HG03064 (cell line): ENCODE measurements at regions not wholly inside any gene's neighbourhood (a gene's known extent, or its start where the extent isn't known, plus 50 kb on each side); places are given as distances from the start of the nearest gene placed in this dataset.

Source experiments
- ATAC-seq: cut with Tn5 transposase; IDR thresholded peaks from one replicate; pipeline ENCODE4 v1.9.1; 2021; ENCODE audit warnings: low read depth; ENCODE audit not compliant: unreplicated experiment

- no peak for ATAC-seq
Measured at GRCh38 chr1:177360791-177361190, 190.0 kb downstream of the BRINP2 start.

DNA sequence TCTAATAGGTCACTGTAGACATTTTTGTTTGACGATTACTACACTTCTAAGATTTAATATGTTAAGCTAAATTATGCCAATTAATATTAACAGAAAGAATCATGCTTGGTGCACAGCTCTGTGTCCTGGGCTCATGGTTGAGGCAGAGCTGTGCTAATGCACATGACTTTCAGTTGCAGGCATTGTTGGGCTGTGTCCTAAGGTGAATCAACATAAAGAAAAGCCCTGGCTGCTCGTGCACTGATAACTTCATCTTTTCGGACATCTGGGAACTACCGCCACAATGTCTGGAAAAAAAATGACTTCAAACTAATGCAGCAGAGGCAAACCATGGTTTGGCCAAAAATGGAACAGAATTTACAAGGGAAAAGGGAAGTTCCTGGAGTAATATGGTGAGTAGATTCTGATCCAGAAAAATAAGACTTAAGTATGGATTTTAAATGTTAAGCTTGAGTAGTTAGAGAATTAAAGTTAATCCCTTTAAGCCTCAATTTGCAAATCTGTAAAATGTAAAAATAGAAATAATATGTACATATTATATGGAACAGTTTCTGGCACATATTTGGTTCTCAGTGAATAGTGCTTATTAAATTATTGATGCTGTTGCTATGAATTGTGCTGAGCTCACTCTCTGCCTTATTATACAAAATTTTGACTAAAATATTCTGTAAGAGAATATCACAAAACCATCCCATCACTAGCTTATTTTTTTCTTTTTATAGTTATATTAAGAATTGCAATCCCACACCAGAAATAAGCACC lies 186.1 kb downstream of the BRINP2 start:
- no peak for ATAC-seq

DNA sequence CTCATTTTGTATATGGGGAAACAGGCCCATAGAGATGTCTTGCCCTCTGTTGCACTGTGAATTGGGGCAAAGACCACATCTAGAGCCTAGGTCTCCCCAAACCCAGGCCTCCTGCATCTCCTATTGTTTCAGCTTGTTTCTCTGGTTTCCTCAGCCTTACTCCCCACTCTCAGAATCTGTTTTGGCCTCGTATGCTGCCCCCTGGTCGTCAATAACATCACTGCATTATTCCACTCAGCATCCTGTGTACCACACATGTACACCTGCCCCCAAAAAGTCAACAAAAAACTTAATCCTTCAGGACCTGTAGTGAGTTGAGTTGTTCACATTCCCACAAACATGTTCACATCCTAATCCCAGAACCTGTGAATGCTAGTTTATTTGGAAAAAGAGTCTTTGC lies 184.8 kb downstream of the BRINP2 start:
- ATAC-seq, result no peak

GRCh38 chr1:177354247-177354646 lies 183.5 kb downstream of the BRINP2 start:
- no peak for ATAC-seq

DNA sequence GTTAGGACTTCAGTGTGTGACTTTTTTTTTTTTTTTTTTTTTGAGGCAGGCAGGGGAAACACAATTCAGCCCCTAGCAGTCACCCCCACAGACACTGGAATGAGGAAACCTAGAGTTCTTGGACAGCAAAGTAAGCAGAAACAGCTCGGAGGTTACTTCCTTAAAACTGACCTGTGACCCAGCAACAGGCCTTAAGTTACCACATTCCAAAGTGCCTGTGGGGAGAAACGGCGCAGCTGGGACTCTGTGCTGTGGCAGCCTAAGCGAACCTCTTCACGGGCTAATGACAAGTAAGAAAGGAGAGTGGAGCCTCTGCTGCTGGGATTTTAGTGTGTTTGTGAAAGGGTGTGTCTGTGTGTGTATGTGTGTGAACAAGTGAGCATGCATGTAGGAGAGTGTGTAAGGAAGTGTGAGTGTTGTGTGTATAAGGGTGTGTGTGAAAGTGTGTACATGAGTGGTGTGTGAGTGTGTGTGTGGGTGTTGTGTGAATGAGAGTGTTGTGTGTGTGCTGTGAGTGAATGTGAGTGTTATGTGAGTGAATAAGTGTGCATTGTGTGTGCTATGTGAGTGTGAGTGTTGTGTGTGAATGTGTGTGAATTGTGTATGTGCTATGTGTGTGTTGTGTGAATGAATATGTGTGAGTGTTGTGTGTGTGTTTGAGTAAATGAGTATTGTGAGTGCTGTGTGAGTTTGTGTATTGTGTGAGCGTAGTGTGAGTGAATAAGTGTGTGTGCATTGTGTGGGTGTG lies 180.8 kb downstream of the BRINP2 start:
- ATAC-seq, result no peak

DNA sequence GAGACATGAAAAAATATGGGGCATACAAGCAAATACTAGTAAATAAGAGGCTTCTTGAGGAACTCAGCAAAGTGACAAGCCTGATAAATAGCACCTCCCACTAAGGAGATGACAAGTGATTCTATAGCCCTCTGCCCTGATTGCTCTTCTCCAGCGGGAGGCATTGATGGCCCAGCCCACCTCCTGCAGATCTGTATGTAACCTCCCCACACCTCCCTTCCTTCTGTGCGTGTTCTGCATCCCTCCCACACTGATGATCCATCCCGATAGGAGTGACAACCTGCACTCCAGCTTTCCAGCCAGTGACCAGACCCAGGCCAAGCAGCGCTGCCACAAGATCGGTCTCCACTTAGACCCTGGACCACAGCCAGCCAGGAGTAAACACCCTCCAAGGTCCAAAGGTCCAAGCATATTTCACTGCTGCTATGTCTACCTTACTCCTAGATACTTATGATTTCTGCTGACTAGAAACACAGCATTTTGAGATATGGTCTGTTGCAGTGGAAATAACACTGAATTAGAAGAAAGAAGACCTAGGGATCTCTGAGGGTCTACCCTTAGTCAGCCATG lies 176.1 kb downstream of the BRINP2 start:
- no peak for ATAC-seq

GRCh38 chr1:177343445-177343844 lies 172.7 kb downstream of the BRINP2 start:
- no peak for ATAC-seq

DNA sequence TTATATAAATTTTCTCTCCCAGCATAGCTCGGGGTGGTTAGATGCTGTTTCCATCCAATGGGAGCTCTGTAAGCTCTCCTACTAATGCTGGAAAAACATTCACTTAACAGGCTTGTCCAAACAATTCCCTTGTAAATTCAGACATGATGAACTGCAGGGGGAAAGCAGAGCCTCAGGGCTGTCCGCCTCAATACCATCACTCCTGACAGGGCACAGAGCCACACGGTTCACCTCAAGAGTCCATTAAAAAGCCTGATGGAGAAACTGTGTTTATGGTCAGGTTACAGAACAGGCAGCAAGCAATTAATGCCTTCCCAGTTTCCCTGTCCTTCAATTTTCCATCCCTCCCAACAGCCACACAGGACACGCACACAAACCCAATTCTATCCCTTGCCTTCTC lies 171.0 kb downstream of the BRINP2 start:
- ATAC-seq, result no peak

GRCh38 chr1:177340601-177341067 lies 169.9 kb downstream of the BRINP2 start:
- ATAC-seq, result no peak

GRCh38 chr1:177338376-177338775 lies 167.6 kb downstream of the BRINP2 start:
- ATAC-seq, result no peak

DNA sequence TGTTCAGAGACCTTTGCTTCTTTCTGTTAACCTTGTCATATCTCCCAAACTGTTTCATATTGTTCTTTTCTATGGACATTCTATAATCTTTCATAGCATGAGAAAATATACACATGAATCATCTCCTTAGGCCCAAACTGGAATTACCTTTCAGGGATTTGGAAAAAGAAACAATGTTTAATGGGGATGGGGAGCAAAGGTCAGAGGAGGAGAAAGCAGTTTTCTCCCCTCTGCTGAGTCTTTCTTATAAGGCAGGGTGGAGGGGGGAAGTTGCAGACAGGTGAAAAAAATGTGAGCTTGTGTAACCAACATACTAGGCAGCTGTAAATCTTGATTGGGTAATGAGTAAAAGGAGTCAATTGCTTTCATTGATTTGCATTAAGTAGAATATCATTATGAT lies 164.1 kb downstream of the BRINP2 start:
- ATAC-seq, result no peak

DNA sequence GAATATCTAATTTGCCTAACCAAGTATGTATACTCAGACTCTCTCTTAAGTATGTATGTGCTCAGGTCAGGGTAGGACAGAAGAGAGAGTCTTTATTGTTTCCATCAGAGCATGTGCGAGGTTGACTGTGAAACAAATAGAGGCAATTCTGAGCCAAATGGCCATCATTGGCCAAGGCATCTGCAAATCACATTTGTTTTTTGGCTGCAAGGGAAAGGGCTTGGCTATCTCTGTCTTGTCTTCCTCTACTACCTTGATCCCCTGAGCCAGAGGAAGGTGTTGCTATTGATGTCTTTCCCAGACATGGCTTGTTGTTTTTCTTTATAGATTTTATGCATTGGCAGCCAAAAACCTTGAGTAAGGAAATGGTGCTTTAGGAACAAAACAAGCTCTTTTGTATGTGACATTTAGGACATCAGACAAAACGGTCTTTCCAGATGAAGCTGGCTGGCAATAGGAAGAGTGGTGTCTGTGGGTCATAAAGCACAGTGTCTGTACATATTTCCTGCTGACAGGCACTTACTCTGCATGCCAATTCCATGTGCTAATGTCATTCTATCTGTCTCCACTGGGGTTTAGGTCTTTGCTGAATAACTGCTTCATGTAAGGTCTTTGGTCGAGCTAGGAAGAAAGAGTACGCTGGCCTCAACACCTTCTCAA lies 163.3 kb downstream of the BRINP2 start:
- no peak for ATAC-seq
